ENCODE measurements at regions not wholly inside any gene's neighbourhood (a gene's known extent, or its start where the extent isn't known, plus 50 kb on each side); places are given as distances from the start of the nearest gene placed in this dataset.

DNA sequence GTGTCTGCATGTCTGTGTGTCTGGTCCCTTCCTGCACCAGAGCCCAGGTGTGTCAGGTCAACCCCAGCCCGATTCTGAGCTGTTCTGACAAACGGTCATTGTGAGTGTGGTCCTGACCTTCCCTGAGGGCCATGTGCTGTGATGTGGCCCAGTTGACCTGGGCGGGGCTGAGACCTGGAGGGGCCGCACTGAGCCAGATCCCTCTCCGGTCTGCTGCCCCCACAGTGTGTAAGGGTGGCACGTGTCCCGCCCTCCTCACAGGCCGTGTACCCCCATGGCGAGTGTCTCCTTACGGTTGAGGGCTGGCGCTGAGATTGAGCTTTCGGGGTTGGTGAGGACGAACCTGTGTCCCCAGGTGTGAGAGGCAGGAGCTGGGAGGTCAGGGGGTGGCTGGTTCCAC is 136.5 kb downstream of the MRPL36 start:
- H3K27ac ChIP-seq = no peak overlapping the region
- H3K4me3 ChIP-seq = no peak overlapping the region
- intact Hi-C loops (cut with DNase I; ENCODE audit: low total_unique reads) = no loop called here
- peaks cover 0 to 16% (median 13%) of the 10 kb centered on the region in 6 donors for H3K4me1 ChIP-seq
- no peak for DNase-seq
- TF ChIP-seq, protein P1, sequence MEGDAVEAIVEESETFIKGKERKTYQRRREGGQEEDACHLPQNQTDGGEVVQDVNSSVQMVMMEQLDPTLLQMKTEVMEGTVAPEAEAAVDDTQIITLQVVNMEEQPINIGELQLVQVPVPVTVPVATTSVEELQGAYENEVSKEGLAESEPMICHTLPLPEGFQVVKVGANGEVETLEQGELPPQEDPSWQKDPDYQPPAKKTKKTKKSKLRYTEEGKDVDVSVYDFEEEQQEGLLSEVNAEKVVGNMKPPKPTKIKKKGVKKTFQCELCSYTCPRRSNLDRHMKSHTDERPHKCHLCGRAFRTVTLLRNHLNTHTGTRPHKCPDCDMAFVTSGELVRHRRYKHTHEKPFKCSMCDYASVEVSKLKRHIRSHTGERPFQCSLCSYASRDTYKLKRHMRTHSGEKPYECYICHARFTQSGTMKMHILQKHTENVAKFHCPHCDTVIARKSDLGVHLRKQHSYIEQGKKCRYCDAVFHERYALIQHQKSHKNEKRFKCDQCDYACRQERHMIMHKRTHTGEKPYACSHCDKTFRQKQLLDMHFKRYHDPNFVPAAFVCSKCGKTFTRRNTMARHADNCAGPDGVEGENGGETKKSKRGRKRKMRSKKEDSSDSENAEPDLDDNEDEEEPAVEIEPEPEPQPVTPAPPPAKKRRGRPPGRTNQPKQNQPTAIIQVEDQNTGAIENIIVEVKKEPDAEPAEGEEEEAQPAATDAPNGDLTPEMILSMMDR (IDR thresholded peaks at IDR 0.05 in 8 of 11, conservative IDR thresholded peaks at IDR 0.05 in 3 of 11) = no peak
- peaks cover 0 to 91% (median 39%) of the 10 kb centered on the region in 7 donors for H3K27me3 ChIP-seq (replicated peaks in 1 of 7)
- WGBS, 5 donors = 78 to 86% (median 82%) methylated on average over 7 to 13 of the region's 13 CpGs
- H3K36me3 ChIP-seq = no peaks in the 10 kb centered on the region
- no peaks in the 10 kb centered on the region for H3K9me3 ChIP-seq

DNA sequence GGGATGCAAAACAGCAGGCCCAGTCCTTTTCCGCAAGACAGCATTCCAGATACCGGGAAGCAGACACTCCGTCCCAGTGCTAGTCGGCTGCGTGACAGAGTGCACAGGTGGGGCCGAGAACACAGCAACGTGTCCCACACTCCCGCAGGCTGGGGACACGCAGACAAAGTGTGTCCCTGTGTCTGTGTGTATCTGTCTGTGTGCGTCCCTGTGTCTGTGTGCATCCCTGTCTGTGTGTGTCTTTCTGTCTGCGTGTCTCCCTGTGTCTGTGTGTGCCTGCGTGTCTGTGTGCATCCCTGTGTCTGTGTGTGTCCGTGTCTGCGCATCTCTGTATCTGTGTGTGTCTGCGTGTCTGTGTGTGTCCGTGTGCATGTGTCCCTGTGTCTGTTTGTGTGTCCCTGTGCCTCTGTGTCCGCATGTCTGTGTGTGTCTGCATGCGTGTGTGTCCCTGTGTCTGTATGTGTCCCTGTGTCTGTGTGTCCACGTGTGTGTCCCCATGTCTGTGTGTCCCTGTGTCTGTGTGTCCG is 137.0 kb downstream of the MRPL36 start:
- H3K27ac ChIP-seq = no peak overlapping the region
- intact Hi-C loops (cut with DNase I; ENCODE audit: low total_unique reads) = no loop called here
- H3K4me1 ChIP-seq = peaks cover 0 to 12% (median 8%) of the 10 kb centered on the region in 6 donors
- no peak overlapping the region for H3K4me3 ChIP-seq
- no peaks in the 10 kb centered on the region for H3K9me3 ChIP-seq
- TF ChIP-seq POLR2A (IDR thresholded peaks at IDR 0.05) (no peak), POLR2AphosphoS5 (IDR thresholded peaks at IDR 0.05) (no peak)
- TF ChIP-seq, protein P1 (IDR thresholded peaks at IDR 0.05 in 8 of 11, conservative IDR thresholded peaks at IDR 0.05 in 3 of 11) = no peak
- H3K36me3 ChIP-seq = no peaks in the 10 kb centered on the region
- DNase-seq = no peak
- H3K27me3 ChIP-seq (replicated peaks in 1 of 7) = peaks cover 0 to 91% (median 33%) of the 10 kb centered on the region in 7 donors
- 82 to 89% (median 84%) methylated on average over 8 to 20 of the region's 20 CpGs for WGBS, 5 donors

DNA sequence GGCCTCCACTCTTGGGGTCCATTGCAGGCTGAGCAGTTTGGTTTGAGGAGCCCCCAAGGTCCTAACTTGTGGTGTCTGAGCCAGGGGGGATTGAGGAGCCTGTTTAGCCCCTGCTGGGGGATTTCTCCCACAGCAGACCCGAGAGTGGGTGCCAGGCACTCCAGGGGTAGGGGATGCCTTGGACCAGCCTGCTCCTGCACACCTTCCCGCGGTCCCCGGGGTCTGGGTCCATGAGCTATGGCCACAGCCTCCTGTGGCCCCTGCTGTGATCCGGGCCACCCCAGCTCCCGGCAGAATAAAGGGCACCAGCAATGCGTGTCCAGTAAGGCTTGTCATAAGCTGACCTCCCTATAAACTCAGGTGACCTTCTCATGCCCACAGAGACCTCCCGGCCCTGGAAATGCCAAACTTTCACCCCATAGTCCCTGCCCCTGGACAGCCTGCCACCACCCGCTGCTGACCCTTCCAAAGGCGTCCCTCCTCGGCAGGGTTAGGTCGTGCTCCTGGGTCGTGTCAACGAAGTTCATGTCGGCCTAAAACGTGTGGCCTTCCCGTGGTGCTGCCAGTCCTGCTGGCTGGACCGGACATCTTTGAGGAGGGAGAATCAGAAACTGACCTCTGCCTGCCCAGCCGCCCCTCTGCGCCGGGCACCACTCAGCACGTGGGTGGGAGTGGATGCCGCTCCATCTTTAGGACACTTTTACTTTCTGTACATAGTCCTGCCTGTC is 137.6 kb downstream of the MRPL36 start:
- TF ChIP-seq POLR2A (IDR thresholded peaks at IDR 0.05) = no peak
- no peak for TF ChIP-seq POLR2AphosphoS5 (IDR thresholded peaks at IDR 0.05)
- TF ChIP-seq, protein P1 (IDR thresholded peaks at IDR 0.05 in 8 of 11, conservative IDR thresholded peaks at IDR 0.05 in 3 of 11) = no peak
- peaks cover 0 to 7% (median 5%) of the 10 kb centered on the region in 6 donors for H3K4me1 ChIP-seq
- H3K9me3 ChIP-seq = no peaks in the 10 kb centered on the region
- no peaks in the 10 kb centered on the region for H3K36me3 ChIP-seq
- H3K4me3 ChIP-seq = no peak overlapping the region
- DNase-seq = no peak
- H3K27ac ChIP-seq = no peak overlapping the region
- WGBS, 5 donors = 72 to 83% (median 78%) methylated on average over 19 to 23 of the region's 23 CpGs
- intact Hi-C loops (cut with DNase I; ENCODE audit: low total_unique reads) = no loop called here
- peaks cover 0 to 91% (median 28%) of the 10 kb centered on the region in 7 donors for H3K27me3 ChIP-seq (replicated peaks in 1 of 7)

DNA sequence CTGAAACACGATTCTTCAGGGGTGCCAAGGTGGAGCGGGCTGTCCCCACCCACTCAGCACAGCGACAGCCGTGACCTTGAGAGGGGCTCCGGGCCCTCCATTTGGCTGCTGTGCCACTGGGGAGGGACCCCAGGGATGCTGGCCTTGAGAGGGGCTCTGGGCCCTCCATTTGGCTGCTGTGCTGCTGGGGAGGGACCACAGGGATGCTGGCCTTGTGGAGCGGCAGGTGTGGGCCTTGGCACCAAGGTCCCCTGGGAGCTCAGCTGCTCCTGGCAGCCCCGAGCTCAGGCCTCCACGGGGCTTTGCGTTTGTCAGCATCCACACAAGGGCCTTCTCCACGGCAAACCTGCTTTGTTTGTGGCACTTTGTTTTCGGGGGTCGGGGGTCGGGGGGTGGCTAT is 137.6 kb upstream of the LPCAT1 start:
- H3K4me3 ChIP-seq = no peak overlapping the region
- no peaks in the 10 kb centered on the region for H3K9me3 ChIP-seq
- no peaks in the 10 kb centered on the region for H3K36me3 ChIP-seq
- WGBS, 5 donors = 68 to 82% (median 75%) methylated on average over 9 to 13 of the region's 13 CpGs
- peaks cover 0 to 91% (median 23%) of the 10 kb centered on the region in 7 donors for H3K27me3 ChIP-seq (replicated peaks in 1 of 7)
- intact Hi-C loops (cut with DNase I; ENCODE audit: low total_unique reads) = no loop called here
- TF ChIP-seq POLR2A (IDR thresholded peaks at IDR 0.05) = no peak
- TF ChIP-seq POLR2AphosphoS5 (IDR thresholded peaks at IDR 0.05) = no peak
- TF ChIP-seq, protein P1 (IDR thresholded peaks at IDR 0.05 in 8 of 11, conservative IDR thresholded peaks at IDR 0.05 in 3 of 11) = no peak
- H3K27ac ChIP-seq = no peak overlapping the region
- no peak for DNase-seq
- peaks cover 0 to under 1% (median 0%) of the 10 kb centered on the region in 6 donors for H3K4me1 ChIP-seq

All from spleen (tissue), 11 donors.